ENCODE measurements at regions not wholly inside any gene's neighbourhood (a gene's known extent, or its start where the extent isn't known, plus 50 kb on each side); places are given as distances from the start of the nearest gene placed in this dataset.

DNA sequence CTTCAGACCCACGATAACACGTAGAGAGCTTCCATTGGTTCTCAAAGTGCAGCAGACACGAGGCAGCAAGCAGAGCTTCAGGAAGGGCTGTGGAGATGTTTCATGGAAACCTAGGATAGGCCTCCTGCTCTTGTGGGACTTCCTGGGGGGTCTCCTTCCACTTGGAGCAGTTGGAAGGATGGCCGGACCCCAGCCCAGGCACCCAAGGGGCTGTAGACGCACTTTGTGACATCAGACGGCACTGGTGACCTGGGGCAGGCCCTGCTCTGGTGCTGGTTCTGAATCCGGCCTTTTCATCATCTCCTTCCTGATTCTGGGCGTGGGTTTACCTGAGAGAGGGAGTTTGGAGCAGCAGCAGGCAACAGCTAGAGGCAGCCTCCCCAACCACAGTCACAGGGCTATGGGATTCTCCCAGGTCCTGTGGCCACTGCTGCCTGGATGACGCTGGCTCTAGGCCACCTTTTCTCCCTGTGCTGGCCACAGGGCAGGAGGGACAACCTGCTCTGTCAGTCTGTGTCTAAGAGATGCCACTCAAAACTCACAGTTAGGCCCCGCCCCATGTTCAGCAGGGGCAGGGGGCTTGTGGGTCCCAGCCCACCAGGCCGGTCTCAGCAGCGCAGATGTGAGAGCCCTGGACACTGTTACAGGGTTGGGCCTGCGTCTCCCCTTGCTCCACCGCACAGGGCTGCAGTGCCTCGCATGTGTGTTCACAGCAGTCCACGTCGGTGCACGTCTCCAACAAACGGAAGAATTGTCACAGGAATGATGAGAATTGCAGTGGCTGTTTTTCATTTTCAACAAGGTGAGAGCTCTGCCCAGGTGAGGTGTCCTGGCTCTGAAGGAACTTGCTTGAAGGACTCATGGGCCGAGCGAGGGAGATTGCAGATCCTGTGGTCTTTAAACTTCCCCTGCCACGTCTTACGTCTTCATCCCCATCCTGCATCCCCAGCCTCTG lies 569.3 kb downstream of the TCERG1L start:
- TF ChIP-seq, protein P1, sequence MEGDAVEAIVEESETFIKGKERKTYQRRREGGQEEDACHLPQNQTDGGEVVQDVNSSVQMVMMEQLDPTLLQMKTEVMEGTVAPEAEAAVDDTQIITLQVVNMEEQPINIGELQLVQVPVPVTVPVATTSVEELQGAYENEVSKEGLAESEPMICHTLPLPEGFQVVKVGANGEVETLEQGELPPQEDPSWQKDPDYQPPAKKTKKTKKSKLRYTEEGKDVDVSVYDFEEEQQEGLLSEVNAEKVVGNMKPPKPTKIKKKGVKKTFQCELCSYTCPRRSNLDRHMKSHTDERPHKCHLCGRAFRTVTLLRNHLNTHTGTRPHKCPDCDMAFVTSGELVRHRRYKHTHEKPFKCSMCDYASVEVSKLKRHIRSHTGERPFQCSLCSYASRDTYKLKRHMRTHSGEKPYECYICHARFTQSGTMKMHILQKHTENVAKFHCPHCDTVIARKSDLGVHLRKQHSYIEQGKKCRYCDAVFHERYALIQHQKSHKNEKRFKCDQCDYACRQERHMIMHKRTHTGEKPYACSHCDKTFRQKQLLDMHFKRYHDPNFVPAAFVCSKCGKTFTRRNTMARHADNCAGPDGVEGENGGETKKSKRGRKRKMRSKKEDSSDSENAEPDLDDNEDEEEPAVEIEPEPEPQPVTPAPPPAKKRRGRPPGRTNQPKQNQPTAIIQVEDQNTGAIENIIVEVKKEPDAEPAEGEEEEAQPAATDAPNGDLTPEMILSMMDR (IDR thresholded peaks at IDR 0.05) = no peak
- no peak for TF ChIP-seq POLR2A (IDR thresholded peaks at IDR 0.05)
- no peak for TF ChIP-seq POLR2AphosphoS5 (IDR thresholded peaks at IDR 0.05)
